A673 (cell line): ENCODE measurements at regions not wholly inside any gene's neighbourhood (a gene's known extent, or its start where the extent isn't known, plus 50 kb on each side); places are given as distances from the start of the nearest gene placed in this dataset.

Experiments used
- BruUV-seq: library from RNA; stranded (reverse); fragments of 400-500 nt; replicated peaks from 2 replicates; lab custom pipeline; 2021; lab: Mats Ljungman, UMichigan
- CTCF ChIA-PET: fragments of 300-600 bp; sonication (Branson Sonifier 250); formaldehyde crosslinking; loops from one replicate; lab custom pipeline; 2022; ENCODE audit warnings: antibody characterized with exemption; lab: Charles Lee
- POLR2A ChIA-PET: fragments of 300-600 bp; sonication (Branson Sonifier 250); formaldehyde crosslinking; loops from one replicate; lab custom pipeline; 2022; ENCODE audit warnings: antibody characterized with exemption; ENCODE audit not compliant: low non-redundant PET; lab: Charles Lee
- DNase-seq: peaks from one replicate; pipeline ENCODE4 v3.0.0-alpha.2; 2015; ENCODE audit warnings: low spot score
- H3K27ac ChIP-seq: fragments of 200-600 bp; sonication (generic); 2 replicates; pipeline ENCODE4 v1.5.1; 2016; ENCODE audit warnings: mixed run types, low read depth, mild to moderate bottlenecking, mixed read lengths, antibody characterized with exemption, low read length; ENCODE audit not compliant: poor library complexity, severe bottlenecking
- H3K27me3 ChIP-seq: fragments of 200-600 bp; sonication (generic); replicated peaks from 2 replicates; pipeline ENCODE4 v1.6.1; 2017; ENCODE audit warnings: mixed run types, low read depth, mild to moderate bottlenecking, mixed read lengths, antibody characterized with exemption, low read length; ENCODE audit not compliant: insufficient read depth, poor library complexity
- H3K36me3 ChIP-seq: fragments of 200-600 bp; sonication (generic); 2 replicates; pipeline ENCODE4 v1.6.1; 2016; ENCODE audit warnings: mixed run types, mild to moderate bottlenecking, mixed read lengths, antibody characterized with exemption, low read length; ENCODE audit not compliant: insufficient read depth, poor library complexity, severe bottlenecking
- H3K4me1 ChIP-seq: fragments of 200-600 bp; sonication (generic); 2 replicates; pipeline ENCODE4 v1.6.1; 2017; ENCODE audit warnings: mixed run types, mild to moderate bottlenecking, mixed read lengths, antibody characterized with exemption, low read length; ENCODE audit not compliant: insufficient read depth, poor library complexity, severe bottlenecking
- H3K4me3 ChIP-seq: fragments of 200-600 bp; sonication (generic); 2 replicates; pipeline ENCODE4 v1.5.1; 2016; ENCODE audit warnings: low read depth, mixed run types, mild to moderate bottlenecking, mixed read lengths, low read length; ENCODE audit not compliant: poor library complexity, severe bottlenecking
- H3K9me3 ChIP-seq: fragments of 200-600 bp; sonication (generic); 2 replicates; pipeline ENCODE4 v1.6.1; 2016; ENCODE audit warnings: mixed run types, low read depth, mild to moderate bottlenecking, mixed read lengths, antibody characterized with exemption, low read length; ENCODE audit not compliant: poor library complexity, severe bottlenecking
- EZH2 ChIP-seq: fragments of 200-600 bp; sonication (generic); IDR thresholded peaks from 2 replicates; pipeline ENCODE4 v1.6.1; 2017; ENCODE audit warnings: borderline replicate concordance, low read depth, mild to moderate bottlenecking, mixed read lengths, antibody characterized with exemption, low read length; ENCODE audit not compliant: poor library complexity, severe bottlenecking
- intact Hi-C: fragments of 100-400 bp; cut with micrococcal nuclease; formaldehyde crosslinking; loops from one replicate; pipeline ENCODE4 v1.10.0; 2022; ENCODE audit not compliant: unreplicated experiment
- TF ChIP-seq, protein P1 (sequence below): fragments of 300-800, 200-600 bp; sonication (generic); conservative IDR thresholded peaks from 2 replicates; pipeline ENCODE4 v1.5.1; 2017; ENCODE audit warnings: low read depth, mild to moderate bottlenecking, antibody characterized with exemption, low read length, moderate library complexity, mixed read lengths

DNA sequence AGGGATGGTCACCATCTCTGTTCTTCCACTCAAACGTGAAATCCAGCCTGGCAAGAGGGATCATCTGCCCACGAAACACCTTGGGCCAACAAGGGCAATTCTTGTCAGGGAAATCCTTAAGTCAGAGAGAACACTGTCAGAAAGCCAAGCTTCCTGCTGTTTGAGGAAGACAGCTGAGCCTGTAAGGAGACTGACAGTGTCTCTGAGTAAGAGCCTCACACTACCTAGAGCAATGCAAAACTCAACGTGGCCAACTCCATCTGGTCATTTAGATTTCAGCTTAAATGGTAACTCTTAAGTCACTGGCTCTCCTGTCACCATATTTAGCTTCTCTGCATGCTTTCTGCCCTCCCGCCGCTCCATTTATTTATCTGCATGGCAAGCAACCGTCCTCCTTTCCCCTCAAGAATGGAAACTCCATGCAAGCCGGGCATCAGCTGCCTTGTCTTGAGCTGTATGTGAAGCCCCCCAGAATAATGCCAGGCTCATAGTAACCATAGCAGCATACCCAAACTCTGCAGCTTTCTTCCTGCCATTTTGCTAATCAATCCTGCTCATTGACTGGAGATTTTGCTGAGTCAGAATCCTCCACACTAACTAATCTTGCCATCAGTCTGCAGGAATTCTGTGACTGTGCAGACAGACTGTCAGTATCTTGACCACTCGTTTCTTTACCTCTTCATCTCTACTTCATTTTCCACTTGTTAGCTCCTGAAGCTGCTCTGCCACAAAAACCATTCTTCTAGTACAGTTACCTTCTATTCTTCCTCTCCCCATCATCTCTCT is 159.8 kb downstream of the IRS2 start:
- no peak for DNase-seq
- POLR2A ChIA-PET: no interaction called here
- no peak for TF ChIP-seq EZH2
- Histone ChIP-seq H3K27me3 (no peaks in the 10 kb centered on the region), H3K36me3 (no peaks in the 10 kb centered on the region), H3K27ac (no peak overlapping the region), H3K4me1 (peaks cover 6% of the 10 kb centered on the region), H3K9me3 (no peaks in the 10 kb centered on the region), H3K4me3 (no peak overlapping the region)
- no TSS peak for BruUV-seq
- intact Hi-C loops: no loop called here
- CTCF ChIA-PET: no interaction called here

DNA sequence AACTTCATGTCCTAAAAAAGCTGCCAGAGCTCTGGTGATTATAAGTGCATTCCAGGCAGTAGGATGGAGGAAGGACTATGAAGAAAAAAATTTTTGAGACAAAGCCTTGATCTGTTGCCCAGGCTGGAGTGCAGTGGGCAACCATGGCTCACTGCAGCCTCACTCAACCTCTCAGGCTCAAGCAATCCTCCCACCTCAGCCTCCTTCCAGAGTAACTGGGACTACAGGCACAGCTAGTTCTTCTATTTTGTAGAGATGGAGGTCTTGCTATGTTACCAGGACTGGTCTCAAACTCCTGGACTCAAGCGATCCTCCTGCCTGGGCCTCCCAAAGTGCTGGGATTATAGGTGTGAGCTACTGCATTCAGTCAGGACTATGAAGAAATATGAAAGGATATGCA is 161.2 kb downstream of the IRS2 start:
- no peak for DNase-seq
- ChIA-PET POLR2A (no interaction called here), CTCF (no interaction called here)
- BruUV-seq: no TSS peak
- Histone ChIP-seq H3K9me3 (no peaks in the 10 kb centered on the region), H3K27me3 (no peaks in the 10 kb centered on the region), H3K4me1 (peaks cover 6% of the 10 kb centered on the region), H3K36me3 (no peaks in the 10 kb centered on the region), H3K27ac (no peak overlapping the region), H3K4me3 (no peak overlapping the region)
- TF ChIP-seq EZH2: no peak
- TF ChIP-seq, protein P1, sequence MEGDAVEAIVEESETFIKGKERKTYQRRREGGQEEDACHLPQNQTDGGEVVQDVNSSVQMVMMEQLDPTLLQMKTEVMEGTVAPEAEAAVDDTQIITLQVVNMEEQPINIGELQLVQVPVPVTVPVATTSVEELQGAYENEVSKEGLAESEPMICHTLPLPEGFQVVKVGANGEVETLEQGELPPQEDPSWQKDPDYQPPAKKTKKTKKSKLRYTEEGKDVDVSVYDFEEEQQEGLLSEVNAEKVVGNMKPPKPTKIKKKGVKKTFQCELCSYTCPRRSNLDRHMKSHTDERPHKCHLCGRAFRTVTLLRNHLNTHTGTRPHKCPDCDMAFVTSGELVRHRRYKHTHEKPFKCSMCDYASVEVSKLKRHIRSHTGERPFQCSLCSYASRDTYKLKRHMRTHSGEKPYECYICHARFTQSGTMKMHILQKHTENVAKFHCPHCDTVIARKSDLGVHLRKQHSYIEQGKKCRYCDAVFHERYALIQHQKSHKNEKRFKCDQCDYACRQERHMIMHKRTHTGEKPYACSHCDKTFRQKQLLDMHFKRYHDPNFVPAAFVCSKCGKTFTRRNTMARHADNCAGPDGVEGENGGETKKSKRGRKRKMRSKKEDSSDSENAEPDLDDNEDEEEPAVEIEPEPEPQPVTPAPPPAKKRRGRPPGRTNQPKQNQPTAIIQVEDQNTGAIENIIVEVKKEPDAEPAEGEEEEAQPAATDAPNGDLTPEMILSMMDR: no peak
- intact Hi-C loops: no loop called here

DNA sequence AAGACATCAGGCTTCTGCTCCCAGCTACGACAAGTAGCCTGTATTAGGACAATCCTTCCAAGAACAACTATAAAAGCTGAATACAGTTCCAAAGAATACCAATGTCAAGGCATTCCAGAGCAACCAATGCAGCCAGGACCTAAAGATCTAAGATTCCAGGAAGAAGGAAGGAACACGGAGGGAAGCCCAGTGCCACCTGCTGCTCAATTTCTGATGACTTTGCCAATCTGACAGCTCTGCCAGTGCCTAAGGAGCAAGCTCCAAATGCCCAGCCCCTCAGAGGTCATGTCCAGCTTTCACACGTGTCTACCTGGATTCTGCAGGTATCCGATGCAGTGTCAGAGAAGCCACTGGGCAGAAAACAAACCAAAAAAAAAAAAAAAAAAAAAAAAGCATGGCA is 164.4 kb downstream of the IRS2 start:
- H3K27ac ChIP-seq: no peak overlapping the region
- TF ChIP-seq, protein P1: no peak
- TF ChIP-seq EZH2: no peak
- intact Hi-C loops: no loop called here
- peaks cover 3% of the 10 kb centered on the region for H3K4me1 ChIP-seq
- CTCF ChIA-PET: no interaction called here
- no peaks in the 10 kb centered on the region for H3K9me3 ChIP-seq
- no peaks in the 10 kb centered on the region for H3K27me3 ChIP-seq
- H3K36me3 ChIP-seq: no peaks in the 10 kb centered on the region
- H3K4me3 ChIP-seq: no peak overlapping the region
- no peak for DNase-seq
- BruUV-seq: no TSS peak
- POLR2A ChIA-PET: no interaction called here
